Retina (tissue), 1 donor: ENCODE measurements at regions not wholly inside any gene's neighbourhood (a gene's known extent, or its start where the extent isn't known, plus 50 kb on each side); places are given as distances from the start of the nearest gene placed in this dataset.
"Not testable (repeated sequence)": the region's sequence is repeated elsewhere in the genome, so short reads cannot be mapped to it uniquely, and the experiment has no call there.

Experiments
- DNase-seq: peaks from one replicate; pipeline ENCODE4 v3.0.0-alpha.2; 2016

DNA sequence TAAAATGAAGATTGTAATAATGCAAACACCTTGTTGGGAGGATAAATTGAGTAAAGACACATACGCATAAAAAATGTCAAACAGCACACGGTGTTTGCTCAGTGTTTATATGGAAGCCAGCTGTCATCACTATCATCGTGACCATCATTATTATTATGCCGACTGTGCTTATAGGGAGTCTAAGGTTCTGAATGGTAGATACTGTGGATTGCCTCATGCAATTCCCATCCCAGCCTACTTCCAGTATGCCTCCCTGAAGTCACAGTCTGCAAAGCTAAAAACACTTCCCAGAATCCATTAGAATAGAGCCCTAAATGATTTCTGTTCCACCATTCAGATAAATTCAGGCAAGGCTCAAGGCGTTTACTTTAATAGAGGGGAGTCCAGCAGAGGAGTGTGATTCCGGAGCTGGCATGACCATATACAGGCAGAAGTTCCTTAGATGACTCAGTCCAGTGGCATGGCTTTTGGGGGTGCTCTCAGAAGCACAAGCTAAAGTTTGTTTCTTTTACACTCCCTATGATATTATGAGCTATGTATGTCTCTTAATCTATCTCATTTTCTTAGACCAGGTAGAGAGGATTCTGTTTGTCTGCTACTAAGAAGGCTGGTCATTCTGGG is 148.7 kb downstream of the MEX3B start:
- DNase-seq, result no peak

GRCh38 chr15:81896356-81896755 is 149.5 kb downstream of the MEX3B start:
- DNase-seq, result no peak

DNA sequence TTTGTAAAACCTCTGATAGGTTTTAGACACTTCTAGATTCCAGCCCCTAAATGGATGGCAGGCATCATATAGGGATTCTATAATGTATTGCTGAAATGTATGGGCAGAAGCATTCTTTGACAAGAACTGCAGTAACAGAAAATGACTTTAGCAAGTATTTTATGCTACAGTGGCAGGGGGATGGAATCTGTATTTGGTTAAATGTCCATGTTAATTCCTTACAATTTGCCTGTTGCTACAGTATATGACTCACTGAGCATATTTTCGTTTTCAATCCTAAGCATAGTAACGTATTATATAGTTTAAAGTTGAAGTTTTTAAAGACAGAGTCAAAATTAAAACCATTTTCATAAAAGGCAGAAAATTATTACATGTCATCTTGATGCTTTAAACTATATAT is 150.1 kb downstream of the MEX3B start:
- no peak for DNase-seq

GRCh38 chr15:81894061-81894460 is 151.8 kb downstream of the MEX3B start:
- no peak for DNase-seq

GRCh38 chr15:81893182-81893835 is 152.5 kb downstream of the MEX3B start:
- no peak for DNase-seq

GRCh38 chr15:81890496-81890895 is 155.3 kb downstream of the MEX3B start:
- no peak for DNase-seq

GRCh38 chr15:81889485-81889881 is 156.3 kb downstream of the MEX3B start:
- DNase-seq, result no peak

- DNase-seq, result no peak
Observed at GRCh38 chr15:81888748-81889484, 156.9 kb downstream of the MEX3B start.

DNA sequence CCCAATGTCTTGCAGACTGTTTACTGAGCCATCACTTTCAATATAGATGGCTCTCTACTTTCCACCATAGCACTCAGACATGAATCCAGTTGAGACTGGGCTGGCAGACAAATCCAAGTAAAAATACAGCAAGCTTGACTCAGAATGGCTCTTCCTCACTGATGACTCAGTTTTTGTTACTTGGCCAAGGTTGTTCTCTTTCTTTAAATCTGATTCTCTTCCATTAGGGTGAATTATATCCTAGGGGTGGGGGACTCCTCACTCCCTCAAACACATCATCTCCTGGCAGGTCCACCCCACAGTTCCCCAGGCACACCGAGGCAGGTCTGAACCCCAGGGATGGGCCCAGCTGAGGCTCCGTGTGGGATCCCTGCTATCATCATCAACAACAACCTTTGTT is 157.9 kb downstream of the MEX3B start:
- DNase-seq, result no peak

DNA sequence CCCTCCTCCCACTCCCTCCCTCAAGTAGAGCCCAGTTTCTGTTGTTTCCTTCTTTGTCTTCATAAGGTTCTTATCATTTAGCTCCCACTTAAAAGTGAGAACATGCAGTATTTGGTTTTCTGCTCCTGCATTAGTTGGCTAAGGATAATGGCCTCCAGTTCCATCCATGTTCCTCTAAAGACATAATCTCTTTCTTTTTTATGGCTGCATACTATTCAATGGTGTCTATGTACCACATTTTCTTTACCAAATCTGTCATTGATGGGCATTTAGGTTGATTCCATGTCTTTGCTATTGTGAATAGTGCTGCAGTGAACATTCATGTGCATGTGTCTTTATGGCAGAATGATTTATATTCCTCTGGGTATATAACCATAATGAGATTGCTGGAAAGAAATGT is 158.6 kb downstream of the MEX3B start:
- DNase-seq, result not testable (repeated sequence)

DNA sequence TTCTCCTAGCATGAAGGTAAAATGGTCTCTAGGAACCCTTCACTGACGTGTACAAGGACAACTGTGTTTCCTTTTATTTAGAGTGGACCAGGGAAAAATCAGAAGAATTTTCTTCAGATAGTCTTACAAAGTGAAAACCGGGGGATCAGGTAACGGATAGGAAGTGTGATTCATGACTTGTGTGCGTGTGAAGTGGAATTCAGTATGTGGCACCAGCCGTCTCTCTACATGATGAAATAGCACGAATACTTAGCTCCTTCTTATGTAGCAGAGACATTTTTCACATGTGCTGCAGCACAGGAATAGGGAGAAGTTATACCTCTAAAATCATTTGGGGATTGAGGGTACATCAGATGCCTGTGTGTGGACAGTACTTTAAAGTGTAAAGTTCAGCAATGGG is 159.2 kb downstream of the MEX3B start:
- no peak for DNase-seq

- DNase-seq, result no peak
Observed at GRCh38 chr15:81886080-81886479, 159.7 kb downstream of the MEX3B start.

- no peak for DNase-seq
Observed at GRCh38 chr15:81885135-81885534, 160.7 kb downstream of the MEX3B start.

DNA sequence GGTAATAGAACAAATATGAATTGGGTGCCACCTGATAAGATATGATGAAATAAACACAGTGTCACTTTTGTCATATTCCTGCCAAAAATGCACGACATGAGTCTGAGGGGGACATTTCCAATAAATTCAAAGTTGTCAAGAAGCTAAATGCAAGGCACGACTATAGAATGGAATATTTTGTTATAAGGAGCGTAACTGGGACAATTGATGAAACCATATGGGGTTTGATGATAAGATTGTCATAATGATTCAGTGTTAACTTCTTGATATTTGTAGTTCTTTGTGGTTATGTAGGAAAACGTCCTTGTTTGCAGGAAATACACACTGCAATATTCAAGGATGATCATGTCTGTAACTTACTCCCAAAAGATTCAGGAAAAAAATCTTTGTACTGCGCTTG is 163.3 kb downstream of the MEX3B start:
- no peak for DNase-seq

GRCh38 chr15:81880833-81881232 is 165.0 kb downstream of the MEX3B start:
- DNase-seq, result no peak

DNA sequence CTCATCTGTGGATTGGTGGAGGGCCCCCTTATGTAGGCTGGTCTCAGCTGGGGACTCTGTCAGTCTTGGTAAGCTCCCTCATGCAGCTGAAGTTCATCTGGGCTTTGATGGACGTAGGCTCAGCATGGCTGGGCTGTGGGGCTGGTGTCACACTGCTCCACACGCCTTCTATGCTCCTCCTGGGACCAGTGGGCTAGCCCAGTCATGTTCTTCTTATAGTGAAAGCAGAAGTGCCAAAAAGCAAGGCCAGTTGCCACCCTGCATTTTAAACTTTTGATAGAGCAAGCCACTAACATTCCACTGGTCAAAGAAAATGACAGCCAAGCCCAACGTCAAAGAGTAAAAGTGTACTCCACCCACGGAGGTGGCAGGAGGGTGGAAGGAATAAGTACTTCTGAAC is 165.5 kb downstream of the MEX3B start:
- DNase-seq, result no peak

DNA sequence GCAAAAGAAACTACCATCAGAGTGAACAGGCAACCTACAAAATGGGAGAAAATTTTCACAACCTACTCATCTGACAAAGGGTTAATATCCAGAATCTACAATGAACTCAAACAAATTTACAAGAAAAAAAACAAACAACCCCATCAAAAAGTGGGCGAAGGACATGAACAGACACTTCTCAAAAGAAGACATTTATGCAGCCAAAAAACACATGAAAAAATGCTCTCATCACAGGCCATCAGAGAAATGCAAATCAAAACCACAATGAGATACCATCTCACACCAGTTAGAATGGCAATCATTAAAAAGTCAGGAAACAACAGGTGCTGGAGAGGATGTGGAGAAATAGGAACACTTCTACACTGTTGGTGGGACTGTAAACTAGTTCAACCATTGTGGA is 170.1 kb downstream of the MEX3B start:
- DNase-seq, result not testable (repeated sequence)

DNA sequence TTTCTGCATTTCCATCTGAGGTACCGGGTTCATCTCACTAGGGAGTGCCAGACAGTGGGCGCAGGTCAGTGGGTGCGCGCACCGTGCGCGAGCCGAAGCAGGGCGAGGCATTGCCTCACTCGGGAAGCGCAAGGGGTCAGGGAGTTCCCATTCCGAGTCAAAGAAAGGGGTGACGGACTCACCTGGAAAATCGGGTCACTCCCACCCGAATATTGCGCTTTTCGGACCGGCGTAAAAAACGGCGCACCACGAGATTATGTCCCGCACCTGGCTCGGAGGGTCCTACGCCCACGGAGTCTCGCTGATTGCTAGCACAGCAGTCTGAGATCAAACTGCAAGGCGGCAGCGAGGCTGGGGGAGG is 175.1 kb downstream of the MEX3B start:
- DNase-seq, result not testable (repeated sequence)

- not testable (repeated sequence) for DNase-seq
Observed at GRCh38 chr15:81870062-81870745, 175.6 kb downstream of the MEX3B start.

DNA sequence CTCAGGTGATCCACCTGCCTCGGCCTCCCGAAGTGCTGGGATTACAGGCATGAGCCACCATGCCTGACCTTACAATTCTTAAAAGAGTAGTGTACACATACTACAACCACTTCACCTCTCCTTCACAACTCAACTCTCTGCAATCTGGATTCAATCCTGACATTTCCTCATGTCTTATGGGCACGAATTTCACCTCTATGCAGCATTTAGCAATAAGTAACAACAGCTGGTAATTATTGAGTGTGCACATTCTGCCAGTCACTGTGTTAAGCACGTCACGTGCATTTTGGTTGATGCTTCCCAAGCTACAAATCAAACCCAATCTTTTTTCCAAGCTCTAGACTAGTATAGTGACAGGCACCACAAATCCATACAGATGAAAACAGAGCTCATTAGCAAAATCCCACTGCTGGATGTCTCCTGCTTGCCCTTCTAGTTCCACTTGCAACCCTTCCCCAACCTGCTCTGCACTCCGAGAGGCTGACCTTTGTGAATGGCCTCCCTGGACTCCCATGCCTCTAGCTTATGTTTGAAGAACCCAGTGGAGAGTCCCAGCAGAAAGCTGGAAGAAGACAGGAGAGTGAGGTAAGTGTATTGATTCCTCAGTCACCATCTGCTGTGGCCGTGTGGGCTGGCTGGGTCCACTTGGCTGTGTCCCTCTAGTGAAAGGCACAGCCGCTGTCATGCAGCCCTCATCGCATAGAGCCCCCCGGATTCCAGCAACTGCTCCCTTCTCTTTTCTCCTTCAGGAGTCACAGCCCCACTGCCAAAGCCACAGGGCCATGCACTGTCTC is 176.5 kb downstream of the MEX3B start:
- no peak for DNase-seq

- DNase-seq, result no peak
Observed at GRCh38 chr15:81865850-81866537, 179.8 kb downstream of the MEX3B start.

GRCh38 chr15:81863162-81863561 is 182.7 kb downstream of the MEX3B start:
- DNase-seq, result no peak
